OCI-LY1 (cell line): ENCODE measurements at regions not wholly inside any gene's neighbourhood (a gene's known extent, or its start where the extent isn't known, plus 50 kb on each side); places are given as distances from the start of the nearest gene placed in this dataset.

Experiments used
- H2AFZ ChIP-seq: fragments of 200-600 bp; sonication (generic), shearing (Covaris generic); 2 replicates; pipeline ENCODE4 v1.6.0; 2014; ENCODE audit warnings: antibody characterized with exemption, mild to moderate bottlenecking, low read length
- H3F3A ChIP-seq: fragments of 200-600 bp; sonication (generic), shearing (Covaris generic); 2 replicates; pipeline ENCODE4 v1.6.0; 2014; ENCODE audit warnings: mild to moderate bottlenecking, antibody characterized with exemption, low read length, moderate library complexity; ENCODE audit not compliant: insufficient read depth
- H3K27ac ChIP-seq: fragments of 200-600 bp; sonication (generic); 2 replicates; pipeline ENCODE4 v1.5.1; 2014; ENCODE audit warnings: low read length, mixed run types, mild to moderate bottlenecking, low read depth; ENCODE audit not compliant: poor library complexity, severe bottlenecking
- H3K27me3 ChIP-seq: fragments of 200-600 bp; sonication (generic); 2 replicates; pipeline ENCODE4 v1.6.0; 2014; ENCODE audit warnings: antibody characterized with exemption, mild to moderate bottlenecking, low read length, moderate library complexity; ENCODE audit not compliant: insufficient read depth
- H3K36me3 ChIP-seq: fragments of 200-600 bp; sonication (generic); 2 replicates; pipeline ENCODE4 v1.6.1; 2014; ENCODE audit warnings: mild to moderate bottlenecking, antibody characterized with exemption, low read length, moderate library complexity, mixed read lengths; ENCODE audit not compliant: insufficient read depth
- H3K4me1 ChIP-seq: fragments of 200-600 bp; sonication (generic); 2 replicates; pipeline ENCODE4 v1.5.1; 2014; ENCODE audit warnings: mild to moderate bottlenecking, low read length, moderate library complexity; ENCODE audit not compliant: insufficient read depth, severe bottlenecking
- H3K4me2 ChIP-seq: fragments of 200-600 bp; sonication (generic), shearing (Covaris generic); 2 replicates; pipeline ENCODE4 v1.6.1; 2014; ENCODE audit warnings: low read length
- H3K4me3 ChIP-seq: fragments of 200-600 bp; sonication (generic); 2 replicates; pipeline ENCODE4 v1.5.1; 2014; ENCODE audit warnings: low read length, low read depth, mild to moderate bottlenecking, mixed read lengths; ENCODE audit not compliant: poor library complexity, severe bottlenecking
- H3K79me2 ChIP-seq: fragments of 200-600 bp; shearing (Covaris generic); 2 replicates; pipeline ENCODE4 v1.6.1; 2016; ENCODE audit warnings: mixed run types, low read length, mixed read lengths; ENCODE audit not compliant: insufficient read depth
- H3K9ac ChIP-seq: fragments of 200-600 bp; sonication (generic), shearing (Covaris generic); 2 replicates; pipeline ENCODE4 v1.6.1; 2014; ENCODE audit warnings: mild to moderate bottlenecking, low read length, mixed read lengths
- H3K9me2 ChIP-seq: fragments of 200-600 bp; sonication (generic), shearing (Covaris generic); 2 replicates; pipeline ENCODE4 v1.6.1; 2014; ENCODE audit warnings: low read depth, mild to moderate bottlenecking, low read length, mixed read lengths
- H3K9me3 ChIP-seq: fragments of 200-600 bp; shearing (Covaris generic); 2 replicates; pipeline ENCODE4 v1.6.1; 2014; ENCODE audit warnings: low read length, mixed read lengths
- H4K20me1 ChIP-seq: fragments of 200-600 bp; sonication (generic), shearing (Covaris generic); 2 replicates; pipeline ENCODE4 v1.6.0; 2016; ENCODE audit warnings: mild to moderate bottlenecking, low read length; ENCODE audit not compliant: insufficient read depth
- EZH2 ChIP-seq: fragments of 200-600 bp; sonication (generic), shearing (Covaris generic); IDR thresholded peaks from 2 replicates; pipeline ENCODE4 v1.8.0; 2017; ENCODE audit warnings: borderline replicate concordance, mixed run types, mild to moderate bottlenecking, antibody characterized with exemption, low read length, moderate library complexity, mixed read lengths
- TF ChIP-seq, protein P1 (sequence below): fragments of 200-600 bp; sonication (generic), shearing (Covaris generic); IDR thresholded peaks from 2 replicates; pipeline ENCODE4 v1.5.1; 2017; ENCODE audit warnings: mild to moderate bottlenecking, antibody characterized with exemption, low read length, moderate library complexity, mixed read lengths

DNA sequence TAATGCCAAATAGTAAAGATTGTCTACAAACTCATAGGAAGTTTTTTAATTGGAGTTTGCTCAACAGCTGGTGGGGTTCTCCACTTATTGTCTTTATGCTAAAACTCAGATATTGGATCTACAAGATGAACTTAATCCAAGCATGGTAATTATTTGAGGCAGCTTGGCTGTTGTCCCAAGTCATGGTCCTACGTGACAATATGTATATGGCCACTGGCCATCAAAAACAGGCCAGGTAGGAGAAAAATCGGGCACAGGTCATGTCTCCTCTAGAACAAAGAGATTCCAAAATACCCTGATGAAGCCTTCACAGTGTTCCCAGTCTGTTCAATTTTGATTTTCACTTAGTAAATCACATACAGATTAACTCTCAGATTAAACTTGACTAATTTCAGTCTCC, 606.4 kb downstream of the TNS3 start:
- H3K27ac ChIP-seq, result no peak overlapping the region
- no peak overlapping the region for H3K9ac ChIP-seq
- H3K36me3 ChIP-seq, result no peaks in the 10 kb centered on the region
- no peaks in the 10 kb centered on the region for H3K4me1 ChIP-seq
- H3K4me2 ChIP-seq, result no peak overlapping the region
- H3K9me3 ChIP-seq, result no peaks in the 10 kb centered on the region
- TF ChIP-seq, protein P1, sequence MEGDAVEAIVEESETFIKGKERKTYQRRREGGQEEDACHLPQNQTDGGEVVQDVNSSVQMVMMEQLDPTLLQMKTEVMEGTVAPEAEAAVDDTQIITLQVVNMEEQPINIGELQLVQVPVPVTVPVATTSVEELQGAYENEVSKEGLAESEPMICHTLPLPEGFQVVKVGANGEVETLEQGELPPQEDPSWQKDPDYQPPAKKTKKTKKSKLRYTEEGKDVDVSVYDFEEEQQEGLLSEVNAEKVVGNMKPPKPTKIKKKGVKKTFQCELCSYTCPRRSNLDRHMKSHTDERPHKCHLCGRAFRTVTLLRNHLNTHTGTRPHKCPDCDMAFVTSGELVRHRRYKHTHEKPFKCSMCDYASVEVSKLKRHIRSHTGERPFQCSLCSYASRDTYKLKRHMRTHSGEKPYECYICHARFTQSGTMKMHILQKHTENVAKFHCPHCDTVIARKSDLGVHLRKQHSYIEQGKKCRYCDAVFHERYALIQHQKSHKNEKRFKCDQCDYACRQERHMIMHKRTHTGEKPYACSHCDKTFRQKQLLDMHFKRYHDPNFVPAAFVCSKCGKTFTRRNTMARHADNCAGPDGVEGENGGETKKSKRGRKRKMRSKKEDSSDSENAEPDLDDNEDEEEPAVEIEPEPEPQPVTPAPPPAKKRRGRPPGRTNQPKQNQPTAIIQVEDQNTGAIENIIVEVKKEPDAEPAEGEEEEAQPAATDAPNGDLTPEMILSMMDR, result no peak
- TF ChIP-seq EZH2, result no peak
- H2AFZ ChIP-seq, result no peak overlapping the region
- no peaks in the 10 kb centered on the region for H3K27me3 ChIP-seq
- no peaks in the 10 kb centered on the region for H3F3A ChIP-seq
- H3K79me2 ChIP-seq, result no peaks in the 10 kb centered on the region
- no peaks in the 10 kb centered on the region for H4K20me1 ChIP-seq
- no peaks in the 10 kb centered on the region for H3K9me2 ChIP-seq
- no peak overlapping the region for H3K4me3 ChIP-seq

GRCh38 chr7:46972205-46972604, 609.7 kb downstream of the TNS3 start:
- Histone ChIP-seq H3K27ac (no peak overlapping the region), H3K4me2 (no peak overlapping the region), H3K9ac (no peak overlapping the region), H3F3A (no peaks in the 10 kb centered on the region), H3K9me3 (no peaks in the 10 kb centered on the region), H2AFZ (no peak overlapping the region), H3K27me3 (no peaks in the 10 kb centered on the region), H3K79me2 (no peaks in the 10 kb centered on the region), H3K36me3 (no peaks in the 10 kb centered on the region), H3K4me1 (no peaks in the 10 kb centered on the region), H4K20me1 (no peaks in the 10 kb centered on the region), H3K4me3 (no peak overlapping the region), H3K9me2 (no peaks in the 10 kb centered on the region)
- no peak for TF ChIP-seq EZH2
- TF ChIP-seq, protein P1, result no peak

GRCh38 chr7:46970476-46970875, 611.4 kb downstream of the TNS3 start:
- Histone ChIP-seq H2AFZ (no peak overlapping the region), H4K20me1 (no peaks in the 10 kb centered on the region), H3K9ac (no peak overlapping the region), H3K27me3 (no peaks in the 10 kb centered on the region), H3F3A (no peaks in the 10 kb centered on the region), H3K4me1 (no peaks in the 10 kb centered on the region), H3K4me3 (no peak overlapping the region), H3K27ac (no peak overlapping the region), H3K79me2 (no peaks in the 10 kb centered on the region), H3K4me2 (no peak overlapping the region), H3K9me3 (no peaks in the 10 kb centered on the region), H3K9me2 (no peaks in the 10 kb centered on the region), H3K36me3 (no peaks in the 10 kb centered on the region)
- TF ChIP-seq EZH2, result no peak
- TF ChIP-seq, protein P1, result no peak
